ENCODE measurements at regions not wholly inside any gene's neighbourhood (a gene's known extent, or its start where the extent isn't known, plus 50 kb on each side); places are given as distances from the start of the nearest gene placed in this dataset.

- TF ChIP-seq CTCF (IDR thresholded peaks at IDR 0.05) (no peak), POLR2A (IDR thresholded peaks at IDR 0.05) (no peak)
These were observed 92.1 kb downstream of the RIN2 start for GRCh38 chr20:19850198-19850533.

All from heart left ventricle (tissue), 13 donors.